Breast epithelium (tissue), 3 donors: ENCODE measurements at regions not wholly inside any gene's neighbourhood (a gene's known extent, or its start where the extent isn't known, plus 50 kb on each side); places are given as distances from the start of the nearest gene placed in this dataset.

ENCODE experiments used
- CTCF ChIP-seq, 3 donors: fragments of 450-650 bp; IDR thresholded peaks; one replicate each; pipeline ENCODE4 v1.5.1; 2016 to 2017; ENCODE audit warnings: antibody characterized with exemption in 3 of 3, mild to moderate bottlenecking in 3 of 3, moderate library complexity in 3 of 3
- POLR2AphosphoS5 ChIP-seq, 3 donors: sonication (generic); formaldehyde crosslinking; IDR thresholded peaks; one replicate each; pipeline ENCODE4 v1.6.1; 2017; ENCODE audit warnings: antibody characterized with exemption in 3 of 3

- TF ChIP-seq CTCF (IDR thresholded peaks at IDR 0.05): no peak
- TF ChIP-seq POLR2AphosphoS5 (IDR thresholded peaks at IDR 0.05): no peak
These were observed 95.5 kb upstream of the LRATD1 start for GRCh38 chr2:14536976-14537375.
